Upper lobe of left lung (tissue), 6 donors: ENCODE measurements at regions not wholly inside any gene's neighbourhood (a gene's known extent, or its start where the extent isn't known, plus 50 kb on each side); places are given as distances from the start of the nearest gene placed in this dataset.

Experiments used
- ATAC-seq, 2 donors: fragments of 200-7000 bp; cut with Tn5 transposase; one replicate each; pipeline ENCODE4 v1.9.1; 2022; ENCODE audit warnings: mild to moderate bottlenecking in 2 of 2, moderate library complexity in 2 of 2; ENCODE audit not compliant: low FRiP score in 2 of 2
- DNase-seq, 2 donors: peaks; one replicate each; pipeline ENCODE4 v3.0.0-alpha.2; 2019 to 2020
- H3K27ac ChIP-seq, 4 donors: fragments of 200-600 bp; sonication (generic); one replicate each; pipeline ENCODE4 v1.5.1; 2016 to 2019
- H3K27me3 ChIP-seq, 4 donors: fragments of 200-600 bp; sonication (generic); one replicate each; pipeline ENCODE4 v1.5.1; 2017 to 2019
- H3K36me3 ChIP-seq, 4 donors: fragments of 200-600 bp; sonication (generic); one replicate each; pipeline ENCODE4 v1.5.1; 2016 to 2019
- H3K4me1 ChIP-seq, 4 donors: fragments of 200-600 bp; sonication (generic); one replicate each; pipeline ENCODE4 v1.5.1; 2018 to 2019
- H3K4me3 ChIP-seq, 4 donors: fragments of 200-600 bp; sonication (generic); one replicate each; pipeline ENCODE4 v1.5.1; 2017 to 2019; ENCODE audit warnings: mild to moderate bottlenecking in 2 of 4, moderate library complexity in 1 of 4
- H3K9me3 ChIP-seq, 4 donors: fragments of 200-600 bp; sonication (generic); one replicate each; pipeline ENCODE4 v1.5.1; 2018 to 2019
- EP300 ChIP-seq, 4 donors: sonication (generic); formaldehyde crosslinking; IDR thresholded peaks; one replicate each; pipeline ENCODE4 v1.5.1; 2017; ENCODE audit warnings: antibody characterized with exemption in 4 of 4, control low read depth in 2 of 4
- POLR2A ChIP-seq, 4 donors: fragments of 450-650 bp; IDR thresholded peaks; one replicate each; pipeline ENCODE4 v1.5.1; 2016 to 2017; ENCODE audit warnings: antibody characterized with exemption in 4 of 4, mild to moderate bottlenecking in 2 of 4
- POLR2AphosphoS5 ChIP-seq, 2 donors: sonication (generic); formaldehyde crosslinking; IDR thresholded peaks; one replicate each; pipeline ENCODE4 v1.5.1; 2017; ENCODE audit warnings: antibody characterized with exemption in 2 of 2
- WGBS, 2 donors: methylation state at CpG; one replicate each; pipeline ENCODE4 v1.1.5; 2017 to 2018; 5-methylcytosine and 5-hydroxymethylcytosine counted together
- TF ChIP-seq, protein P1 (sequence below), 6 experiments: fragments of 450-650 bp in 4 of 6; fragments of 200-600 bp in 2 of 6; sonication (generic) in 2 of 6; IDR thresholded peaks; one replicate each; pipeline ENCODE4 v1.5.1; 2016 to 2019; ENCODE audit warnings: antibody characterized with exemption in 6 of 6
- donor health status: DM: no; HTN: no; CAD: no; lungs with moderate emphysema.
- donor health status: DM: no; HTN: yes; CAD: no; lungs with severe emphysema.

DNA sequence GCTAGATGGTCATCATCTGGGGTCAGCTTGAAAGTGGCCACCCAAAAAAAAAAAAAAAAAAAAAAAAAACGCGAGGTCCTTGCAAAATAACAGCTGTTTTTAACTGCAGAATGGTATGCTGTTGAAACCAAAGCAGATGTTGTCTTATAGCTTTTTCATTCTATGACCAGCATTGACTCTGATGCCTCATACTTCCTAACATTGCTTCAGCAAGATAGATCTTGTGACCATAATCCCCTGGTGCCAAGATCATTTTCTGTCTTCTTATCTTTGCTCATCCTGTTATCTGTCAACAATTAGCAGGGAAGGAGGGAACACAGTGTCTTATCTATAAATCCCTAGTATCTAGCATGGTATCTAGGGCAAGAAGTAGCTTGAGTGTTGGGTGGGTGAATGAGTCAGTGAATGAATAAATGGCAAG lies 181.5 kb downstream of the PLPP3 start:
- no peaks in the 10 kb centered on the region for H3K4me1 ChIP-seq
- WGBS, 2 donors = 61 to 83% methylated on average over 2 of the region's 2 CpGs
- DNase-seq (no peak), ATAC-seq (peak in 1 of 2 donors; percentile 65)
- TF ChIP-seq EP300 (IDR thresholded peaks at IDR 0.05) (no peak), POLR2A (IDR thresholded peaks at IDR 0.05) (no peak), POLR2AphosphoS5 (IDR thresholded peaks at IDR 0.05) (no peak)
- TF ChIP-seq, protein P1, sequence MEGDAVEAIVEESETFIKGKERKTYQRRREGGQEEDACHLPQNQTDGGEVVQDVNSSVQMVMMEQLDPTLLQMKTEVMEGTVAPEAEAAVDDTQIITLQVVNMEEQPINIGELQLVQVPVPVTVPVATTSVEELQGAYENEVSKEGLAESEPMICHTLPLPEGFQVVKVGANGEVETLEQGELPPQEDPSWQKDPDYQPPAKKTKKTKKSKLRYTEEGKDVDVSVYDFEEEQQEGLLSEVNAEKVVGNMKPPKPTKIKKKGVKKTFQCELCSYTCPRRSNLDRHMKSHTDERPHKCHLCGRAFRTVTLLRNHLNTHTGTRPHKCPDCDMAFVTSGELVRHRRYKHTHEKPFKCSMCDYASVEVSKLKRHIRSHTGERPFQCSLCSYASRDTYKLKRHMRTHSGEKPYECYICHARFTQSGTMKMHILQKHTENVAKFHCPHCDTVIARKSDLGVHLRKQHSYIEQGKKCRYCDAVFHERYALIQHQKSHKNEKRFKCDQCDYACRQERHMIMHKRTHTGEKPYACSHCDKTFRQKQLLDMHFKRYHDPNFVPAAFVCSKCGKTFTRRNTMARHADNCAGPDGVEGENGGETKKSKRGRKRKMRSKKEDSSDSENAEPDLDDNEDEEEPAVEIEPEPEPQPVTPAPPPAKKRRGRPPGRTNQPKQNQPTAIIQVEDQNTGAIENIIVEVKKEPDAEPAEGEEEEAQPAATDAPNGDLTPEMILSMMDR (IDR thresholded peaks at IDR 0.05) = no peak
- no peaks in the 10 kb centered on the region for H3K27me3 ChIP-seq
- H3K27ac ChIP-seq = no peak overlapping the region
- no peaks in the 10 kb centered on the region for H3K9me3 ChIP-seq
- H3K4me3 ChIP-seq = no peak overlapping the region
- no peaks in the 10 kb centered on the region for H3K36me3 ChIP-seq

DNA sequence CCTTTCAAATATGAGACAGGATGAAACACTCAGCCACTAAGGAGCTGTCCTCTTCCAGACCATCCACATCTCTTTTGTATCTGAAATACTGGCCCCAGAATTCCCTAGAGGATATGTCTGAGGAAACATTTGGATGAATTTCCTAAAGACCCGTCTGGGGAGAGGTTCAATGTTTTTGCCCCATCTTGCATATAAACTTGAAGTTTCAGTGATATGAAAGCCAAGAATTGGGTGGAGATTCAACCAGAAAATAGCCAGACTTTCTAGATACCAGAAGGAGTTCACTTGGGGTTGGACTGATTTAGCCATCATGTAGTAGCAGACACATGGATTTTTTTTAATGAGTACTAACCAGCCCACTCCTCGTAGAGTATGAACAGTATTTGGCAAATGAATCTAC lies 182.0 kb downstream of the PLPP3 start:
- ATAC-seq (peak in 1 of 2 donors; percentile 57), DNase-seq (no peak)
- H3K9me3 ChIP-seq = no peaks in the 10 kb centered on the region
- H3K27me3 ChIP-seq = no peaks in the 10 kb centered on the region
- H3K4me1 ChIP-seq = no peaks in the 10 kb centered on the region
- no peak overlapping the region for H3K4me3 ChIP-seq
- WGBS, 2 donors = 68 to 85% methylated on average over 2 of the region's 2 CpGs
- TF ChIP-seq, protein P1 (IDR thresholded peaks at IDR 0.05) = no peak
- TF ChIP-seq EP300 (IDR thresholded peaks at IDR 0.05) (no peak), POLR2A (IDR thresholded peaks at IDR 0.05) (no peak), POLR2AphosphoS5 (IDR thresholded peaks at IDR 0.05) (no peak)
- H3K27ac ChIP-seq = no peak overlapping the region
- no peaks in the 10 kb centered on the region for H3K36me3 ChIP-seq

DNA sequence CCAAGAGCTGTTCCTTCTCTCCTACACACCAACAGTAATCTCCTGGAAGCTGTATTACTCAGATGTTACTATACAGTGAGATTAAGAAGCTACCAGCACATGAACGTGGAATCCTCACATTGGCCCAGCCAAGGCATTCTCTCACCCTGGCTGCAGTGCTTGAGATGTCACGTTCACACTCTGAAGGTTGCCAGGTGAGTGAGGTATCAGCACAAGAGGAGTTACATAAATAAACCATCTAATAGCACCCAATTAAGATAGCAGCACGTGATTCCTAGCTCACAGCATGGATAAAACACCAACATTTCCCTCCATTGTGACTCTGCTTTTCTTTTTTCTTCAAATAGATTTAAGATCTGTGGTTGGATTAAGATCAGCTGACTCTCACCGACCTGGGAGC lies 182.8 kb downstream of the PLPP3 start:
- no peak overlapping the region for H3K4me3 ChIP-seq
- H3K36me3 ChIP-seq = no peaks in the 10 kb centered on the region
- no peak for DNase-seq
- WGBS, 2 donors = 54 to 55% methylated on average over 4 of the region's 4 CpGs
- H3K4me1 ChIP-seq = no peaks in the 10 kb centered on the region
- no peak for ATAC-seq
- no peak overlapping the region for H3K27ac ChIP-seq
- H3K27me3 ChIP-seq = no peaks in the 10 kb centered on the region
- no peaks in the 10 kb centered on the region for H3K9me3 ChIP-seq
- TF ChIP-seq, protein P1 (IDR thresholded peaks at IDR 0.05) = no peak
- TF ChIP-seq POLR2A (IDR thresholded peaks at IDR 0.05) = no peak
- TF ChIP-seq POLR2AphosphoS5 (IDR thresholded peaks at IDR 0.05) = no peak
- no peak for TF ChIP-seq EP300 (IDR thresholded peaks at IDR 0.05)

DNA sequence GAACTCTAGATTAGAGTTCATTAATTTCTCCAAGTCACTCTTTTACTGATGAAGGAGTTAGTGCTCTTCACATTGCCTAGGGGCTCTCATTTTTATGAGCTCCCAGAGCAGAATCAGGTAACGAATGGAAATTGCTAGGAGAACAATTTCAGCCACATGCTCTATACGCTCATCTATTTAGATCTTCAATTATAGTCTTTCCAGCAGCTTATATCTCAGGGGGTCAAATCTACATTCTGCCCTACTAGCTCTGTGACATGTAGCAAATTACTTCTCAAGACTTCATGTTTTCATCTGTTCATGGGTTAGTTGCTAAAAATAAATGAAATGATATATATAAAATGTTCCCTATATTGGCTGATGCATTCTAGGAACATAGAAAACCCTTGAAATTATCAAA lies 183.6 kb downstream of the PLPP3 start:
- H3K9me3 ChIP-seq = no peaks in the 10 kb centered on the region
- H3K4me1 ChIP-seq = peaks cover 0 to under 1% (median 0%) of the 10 kb centered on the region in 4 donors
- no peaks in the 10 kb centered on the region for H3K36me3 ChIP-seq
- DNase-seq (no peak), ATAC-seq (no peak)
- H3K27me3 ChIP-seq = no peaks in the 10 kb centered on the region
- WGBS, 2 donors = 94% methylated on average over 2 of the region's 2 CpGs
- no peak overlapping the region for H3K4me3 ChIP-seq
- TF ChIP-seq, protein P1 (IDR thresholded peaks at IDR 0.05) = no peak
- TF ChIP-seq POLR2AphosphoS5 (IDR thresholded peaks at IDR 0.05) (no peak), EP300 (IDR thresholded peaks at IDR 0.05) (no peak), POLR2A (IDR thresholded peaks at IDR 0.05) (no peak)
- no peak overlapping the region for H3K27ac ChIP-seq

DNA sequence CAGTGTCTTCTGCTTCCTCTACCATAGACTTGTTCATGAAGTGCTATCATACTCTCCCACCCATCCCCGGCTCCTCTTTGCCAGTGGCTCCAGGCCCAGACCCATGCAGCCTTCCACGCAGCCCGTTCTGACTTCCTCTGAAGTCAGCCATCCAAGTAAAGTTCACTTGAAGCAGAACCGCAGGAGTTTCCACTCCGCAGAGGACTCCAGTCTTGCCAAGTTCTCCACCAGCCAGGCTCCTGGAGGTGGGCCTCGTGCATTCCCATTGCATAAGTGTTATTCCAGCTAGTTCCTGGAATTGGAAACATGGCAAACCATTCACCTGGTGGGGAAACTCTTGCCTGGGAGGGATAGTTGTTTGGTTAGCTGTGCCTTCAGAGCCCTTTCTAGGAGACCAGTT lies 185.1 kb downstream of the PLPP3 start:
- 66 to 68% methylated on average over 6 of the region's 6 CpGs for WGBS, 2 donors
- no peaks in the 10 kb centered on the region for H3K9me3 ChIP-seq
- no peak overlapping the region for H3K4me3 ChIP-seq
- no peaks in the 10 kb centered on the region for H3K36me3 ChIP-seq
- H3K27me3 ChIP-seq = no peaks in the 10 kb centered on the region
- TF ChIP-seq EP300 (IDR thresholded peaks at IDR 0.05) (no peak), POLR2AphosphoS5 (IDR thresholded peaks at IDR 0.05) (no peak), POLR2A (IDR thresholded peaks at IDR 0.05) (no peak)
- TF ChIP-seq, protein P1 (IDR thresholded peaks at IDR 0.05) = no peak
- no peak for DNase-seq
- ATAC-seq = no peak
- no peak overlapping the region for H3K27ac ChIP-seq
- H3K4me1 ChIP-seq = peaks cover 0 to 12% (median 3%) of the 10 kb centered on the region in 4 donors
